ENCODE measurements at regions not wholly inside any gene's neighbourhood (a gene's known extent, or its start where the extent isn't known, plus 50 kb on each side); places are given as distances from the start of the nearest gene placed in this dataset.

DNA sequence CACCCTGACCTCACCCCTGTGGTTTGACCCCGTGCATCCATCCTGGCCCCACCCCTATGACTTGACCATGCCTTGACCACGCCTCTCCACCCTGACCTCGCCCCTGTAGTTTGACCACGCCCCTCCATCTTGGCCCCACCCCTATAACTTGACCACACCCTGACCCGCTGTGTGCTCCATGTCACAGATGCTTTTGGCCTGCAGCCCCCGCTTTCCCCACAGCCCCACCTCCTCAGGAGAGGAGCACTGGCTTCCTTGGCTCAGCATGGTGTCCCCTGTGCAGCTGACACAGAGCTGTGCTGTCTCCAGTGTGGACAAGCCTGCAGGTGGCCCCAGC lies 269.9 kb upstream of the SFSWAP start:
- TF ChIP-seq, protein P1, sequence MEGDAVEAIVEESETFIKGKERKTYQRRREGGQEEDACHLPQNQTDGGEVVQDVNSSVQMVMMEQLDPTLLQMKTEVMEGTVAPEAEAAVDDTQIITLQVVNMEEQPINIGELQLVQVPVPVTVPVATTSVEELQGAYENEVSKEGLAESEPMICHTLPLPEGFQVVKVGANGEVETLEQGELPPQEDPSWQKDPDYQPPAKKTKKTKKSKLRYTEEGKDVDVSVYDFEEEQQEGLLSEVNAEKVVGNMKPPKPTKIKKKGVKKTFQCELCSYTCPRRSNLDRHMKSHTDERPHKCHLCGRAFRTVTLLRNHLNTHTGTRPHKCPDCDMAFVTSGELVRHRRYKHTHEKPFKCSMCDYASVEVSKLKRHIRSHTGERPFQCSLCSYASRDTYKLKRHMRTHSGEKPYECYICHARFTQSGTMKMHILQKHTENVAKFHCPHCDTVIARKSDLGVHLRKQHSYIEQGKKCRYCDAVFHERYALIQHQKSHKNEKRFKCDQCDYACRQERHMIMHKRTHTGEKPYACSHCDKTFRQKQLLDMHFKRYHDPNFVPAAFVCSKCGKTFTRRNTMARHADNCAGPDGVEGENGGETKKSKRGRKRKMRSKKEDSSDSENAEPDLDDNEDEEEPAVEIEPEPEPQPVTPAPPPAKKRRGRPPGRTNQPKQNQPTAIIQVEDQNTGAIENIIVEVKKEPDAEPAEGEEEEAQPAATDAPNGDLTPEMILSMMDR (IDR thresholded peaks at IDR 0.05; ENCODE audit: insufficient read depth, low read length, poor library complexity, severe bottlenecking) = no peak
- Histone ChIP-seq H3K4me3 (ENCODE audit: low read depth, low read length) (no peak overlapping the region), H3K36me3 (ENCODE audit: control insufficient read depth, insufficient read depth, low read length) (no peaks in the 10 kb centered on the region), H3K27me3 (ENCODE audit: control insufficient read depth, insufficient read depth, low read length) (no peaks in the 10 kb centered on the region)
- DNase-seq (ENCODE audit: low read depth) = no peak

DNA sequence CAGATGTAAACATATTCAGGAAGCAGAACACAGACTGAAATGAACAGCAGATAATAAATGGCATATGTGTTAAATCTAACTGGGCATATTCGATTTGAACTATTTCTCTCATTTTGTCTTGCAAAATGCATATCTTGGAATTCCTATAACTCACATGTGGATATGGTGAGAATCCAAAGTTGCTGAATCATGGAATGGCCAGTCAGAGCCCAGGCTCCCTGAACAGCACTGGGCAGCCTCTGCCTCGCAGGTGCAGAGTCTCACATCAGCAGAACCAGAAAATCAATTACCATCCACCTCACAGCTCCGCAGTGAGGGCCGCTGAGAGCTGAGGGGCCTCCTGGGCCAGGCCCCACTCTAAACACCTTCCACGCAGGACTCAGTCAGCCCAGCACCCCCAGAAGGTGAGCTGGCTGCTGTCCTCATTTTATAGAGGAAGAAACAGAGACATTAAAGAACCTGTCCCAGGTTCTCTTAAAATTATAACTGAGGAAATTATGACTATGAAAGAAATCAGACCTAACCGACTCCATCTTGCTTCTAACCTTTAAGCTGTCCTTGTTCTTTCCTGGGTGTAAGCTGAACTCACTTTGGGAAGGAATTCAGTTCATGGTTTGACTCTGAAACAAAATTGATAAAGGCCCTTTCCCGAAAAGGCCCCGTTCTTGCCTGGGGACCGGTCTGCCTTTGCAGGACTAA lies 269.1 kb upstream of the SFSWAP start:
- TF ChIP-seq, protein P1 (IDR thresholded peaks at IDR 0.05; ENCODE audit: insufficient read depth, low read length, poor library complexity, severe bottlenecking) = no peak
- DNase-seq (ENCODE audit: low read depth) = no peak
- Histone ChIP-seq H3K36me3 (ENCODE audit: control insufficient read depth, insufficient read depth, low read length) (no peaks in the 10 kb centered on the region), H3K4me3 (ENCODE audit: low read depth, low read length) (no peak overlapping the region), H3K27me3 (ENCODE audit: control insufficient read depth, insufficient read depth, low read length) (no peaks in the 10 kb centered on the region)

DNA sequence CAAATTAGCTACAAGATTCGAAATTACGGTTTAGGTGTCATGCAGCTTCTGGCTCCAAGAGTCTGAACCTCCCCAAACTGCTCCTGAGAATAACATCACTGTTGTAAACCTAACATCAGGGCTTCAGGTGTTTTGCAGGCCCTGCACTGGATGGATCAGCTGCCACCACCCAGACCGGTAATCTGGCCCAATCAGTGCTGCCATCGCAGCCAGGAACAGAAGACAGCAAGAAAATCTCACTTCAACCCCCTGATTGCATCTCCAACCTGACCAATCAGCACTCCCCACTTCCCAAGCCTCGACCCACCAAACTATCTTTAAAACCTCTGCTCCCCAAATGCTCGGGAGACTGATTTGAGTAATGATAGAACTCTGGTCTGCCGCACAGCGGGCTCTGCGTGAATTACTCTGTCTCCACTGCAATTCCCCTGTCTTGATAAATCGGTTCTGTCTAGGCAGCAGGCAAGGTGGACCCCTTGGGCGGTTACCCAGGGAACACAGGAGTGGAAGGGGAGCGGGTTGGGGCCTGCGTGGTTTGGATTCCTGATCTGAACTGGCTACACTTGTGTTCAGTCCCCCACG lies 268.5 kb upstream of the SFSWAP start:
- TF ChIP-seq, protein P1 (IDR thresholded peaks at IDR 0.05; ENCODE audit: insufficient read depth, low read length, poor library complexity, severe bottlenecking) = no peak
- no peak overlapping the region for H3K4me3 ChIP-seq (ENCODE audit: low read depth, low read length)
- no peak for DNase-seq (ENCODE audit: low read depth)
- H3K27me3 ChIP-seq (ENCODE audit: control insufficient read depth, insufficient read depth, low read length) = no peaks in the 10 kb centered on the region
- H3K36me3 ChIP-seq (ENCODE audit: control insufficient read depth, insufficient read depth, low read length) = no peaks in the 10 kb centered on the region

DNA sequence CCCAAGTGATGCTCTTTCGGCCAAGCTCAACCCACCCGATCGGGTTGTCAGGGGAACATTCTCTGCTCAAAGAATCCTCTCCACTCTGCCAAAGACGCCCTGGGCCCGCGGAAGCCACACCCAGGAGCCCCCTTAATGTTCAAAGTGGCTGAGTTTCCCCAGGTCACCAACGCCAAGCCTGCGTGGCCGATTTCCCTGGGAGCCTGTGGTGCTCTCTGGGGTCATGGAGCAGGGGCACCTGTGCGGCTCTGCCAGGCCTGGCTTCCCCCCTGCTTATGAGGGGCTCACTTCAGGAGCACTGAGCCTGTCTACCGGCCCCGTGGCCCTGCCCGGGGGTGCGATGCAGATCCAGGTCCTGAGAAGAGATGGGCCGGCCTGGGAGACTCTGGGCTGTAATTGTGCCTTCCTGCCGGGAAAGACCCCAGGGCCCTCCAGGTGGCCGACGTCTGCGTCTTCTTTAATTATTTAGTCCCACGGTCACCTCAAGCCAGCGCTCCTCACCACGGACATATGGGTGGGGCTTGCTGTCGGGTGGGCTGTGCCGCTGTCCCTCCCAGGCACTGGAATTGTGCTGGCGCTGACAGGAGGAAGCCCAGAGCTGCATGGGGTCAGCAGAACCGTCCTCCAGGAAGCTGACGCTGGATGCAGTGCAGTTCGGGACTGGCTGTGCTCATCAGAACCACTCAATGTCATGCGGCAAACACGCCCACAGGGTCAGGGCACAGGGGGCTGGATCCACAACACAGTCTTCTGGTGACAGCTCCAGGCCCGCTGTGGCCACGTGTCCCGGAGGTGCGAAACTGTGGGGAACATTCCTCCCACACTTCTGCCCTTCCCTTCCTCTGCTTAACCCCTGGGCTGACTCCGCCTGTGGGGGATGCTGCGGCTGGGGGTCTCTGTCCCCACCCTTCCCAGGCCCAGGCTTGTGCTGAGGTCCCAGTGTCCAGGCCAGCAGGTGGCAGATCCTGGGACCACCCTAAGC lies 267.6 kb upstream of the SFSWAP start:
- TF ChIP-seq, protein P1 (IDR thresholded peaks at IDR 0.05; ENCODE audit: insufficient read depth, low read length, poor library complexity, severe bottlenecking) = no peak
- Histone ChIP-seq H3K27me3 (ENCODE audit: control insufficient read depth, insufficient read depth, low read length) (no peaks in the 10 kb centered on the region), H3K36me3 (ENCODE audit: control insufficient read depth, insufficient read depth, low read length) (no peaks in the 10 kb centered on the region), H3K4me3 (ENCODE audit: low read depth, low read length) (no peak overlapping the region)
- DNase-seq (ENCODE audit: low read depth) = no peak

DNA sequence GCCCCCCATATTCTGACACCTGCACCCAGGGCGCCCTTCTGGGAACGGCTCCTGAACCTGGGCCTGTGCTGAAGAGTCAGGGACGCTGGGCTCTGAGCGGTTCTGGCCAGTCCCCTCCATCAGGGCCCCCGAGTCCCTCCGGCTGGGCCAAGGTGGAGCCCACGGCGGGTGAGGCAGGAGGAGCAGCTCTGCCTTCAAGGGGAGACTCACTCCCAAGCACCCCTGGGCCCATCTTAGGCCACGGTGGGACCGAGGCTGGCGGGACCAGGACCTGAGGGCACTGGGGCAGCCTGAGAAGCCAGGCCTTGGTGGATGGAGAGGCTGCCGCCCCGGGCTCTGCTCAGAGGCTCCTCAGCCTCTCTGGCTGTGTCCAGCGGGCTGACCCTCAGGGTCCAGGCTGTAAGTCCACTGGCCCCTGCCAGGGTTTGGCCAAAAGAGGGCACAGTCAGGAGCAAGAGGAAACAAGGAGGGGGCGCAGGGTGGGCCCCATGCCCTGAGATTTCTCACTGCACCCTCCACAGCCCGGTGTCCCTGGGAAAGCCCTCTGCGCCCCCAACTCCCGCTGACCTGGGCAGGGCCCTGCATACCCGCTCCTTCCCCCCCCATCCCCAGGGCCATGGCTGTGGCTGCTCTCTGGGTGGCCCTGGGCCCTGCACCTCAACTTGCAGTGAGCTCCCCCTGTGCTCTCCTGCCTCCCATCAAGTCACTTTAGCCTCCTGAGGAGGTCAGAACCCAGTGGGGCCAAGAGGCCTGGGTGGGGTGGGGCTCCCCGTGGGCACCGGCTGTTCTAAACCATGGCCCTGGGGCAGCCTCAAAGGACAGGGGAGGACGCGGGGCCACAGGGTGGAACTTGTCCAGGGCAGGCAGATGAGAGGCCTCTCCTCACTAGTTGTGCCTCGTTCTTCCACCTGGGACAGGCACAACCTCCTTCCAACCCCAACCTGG lies 266.4 kb upstream of the SFSWAP start:
- TF ChIP-seq, protein P1 (IDR thresholded peaks at IDR 0.05; ENCODE audit: insufficient read depth, low read length, poor library complexity, severe bottlenecking) = no peak
- Histone ChIP-seq H3K36me3 (ENCODE audit: control insufficient read depth, insufficient read depth, low read length) (no peaks in the 10 kb centered on the region), H3K4me3 (ENCODE audit: low read depth, low read length) (no peak overlapping the region), H3K27me3 (ENCODE audit: control insufficient read depth, insufficient read depth, low read length) (no peaks in the 10 kb centered on the region)
- DNase-seq (ENCODE audit: low read depth) = no peak
